HEK293 (cell line): ENCODE measurements at regions not wholly inside any gene's neighbourhood (a gene's known extent, or its start where the extent isn't known, plus 50 kb on each side); places are given as distances from the start of the nearest gene placed in this dataset.

ENCODE experiments used
- AEBP2 ChIP-seq: fragments of 450-650 bp; formaldehyde crosslinking; IDR thresholded peaks from 2 replicates; pipeline ENCODE4 v1.5.1; 2016; ENCODE audit warnings: missing biosample characterization, missing genetic modification characterization, borderline replicate concordance
- CTCF ChIP-seq: fragments of 450-650 bp; formaldehyde crosslinking; IDR thresholded peaks from 2 replicates; pipeline ENCODE4 v1.5.1; 2016; ENCODE audit warnings: missing biosample characterization, missing genetic modification characterization
- MEIS1 ChIP-seq: sonication (generic); formaldehyde crosslinking; IDR thresholded peaks from 2 replicates; pipeline ENCODE4 v1.8.1; 2022; ENCODE audit warnings: missing genetic modification reagents, mild to moderate bottlenecking, borderline replicate concordance
- REST ChIP-seq: fragments of 450-650 bp; formaldehyde crosslinking; IDR thresholded peaks from 2 replicates; pipeline ENCODE4 v1.5.1; 2016; ENCODE audit warnings: missing biosample characterization, missing genetic modification characterization
- ZNF10 ChIP-seq: fragments of 450-650 bp; formaldehyde crosslinking; IDR thresholded peaks from 2 replicates; pipeline ENCODE4 v1.5.1; 2017; ENCODE audit warnings: missing biosample characterization, missing genetic modification characterization
- ZNF501 ChIP-seq: fragments of 450-650 bp; formaldehyde crosslinking; IDR thresholded peaks from 2 replicates; pipeline ENCODE4 v1.5.1; 2016; ENCODE audit warnings: missing biosample characterization, missing genetic modification characterization
- ZSCAN30 ChIP-seq: fragments of 450-650 bp; IDR thresholded peaks from 2 replicates; pipeline ENCODE4 v1.5.1; 2018; ENCODE audit warnings: missing biosample characterization, mild to moderate bottlenecking, missing genetic modification characterization, moderate library complexity

- TF ChIP-seq CTCF (no peak), ZNF501 (tag by site-specific recombination) (no peak), MEIS1 (CRISPR knock-in tag) (no peak), ZNF10 (tag by site-specific recombination) (no peak), ZSCAN30 (tag by site-specific recombination) (no peak), REST (no peak), AEBP2 (tag by site-specific recombination) (no peak)
Observed at GRCh38 chr20:11652128-11652527, 265.6 kb upstream of the BTBD3 start.
